Gastrocnemius medialis (tissue), 4 donors: ENCODE measurements at regions not wholly inside any gene's neighbourhood (a gene's known extent, or its start where the extent isn't known, plus 50 kb on each side); places are given as distances from the start of the nearest gene placed in this dataset.

Experiments used
- CTCF ChIP-seq, 5 experiments: fragments of 450-650 bp in 3 of 5; fragments of 200-600 bp in 2 of 5; sonication (generic) in 2 of 5; IDR thresholded peaks in 4 of 5; conservative IDR thresholded peaks in 1 of 5; 1 replicate in 4 of 5; 2 replicates in 1 of 5; pipeline ENCODE4 v1.5.1; 2016 to 2019; ENCODE audit warnings: antibody characterized with exemption in 5 of 5, mild to moderate bottlenecking in 3 of 5, moderate library complexity in 3 of 5
- POLR2A ChIP-seq, 2 donors: fragments of 450-650 bp; IDR thresholded peaks; one replicate each; pipeline ENCODE4 v1.6.1; 2017; ENCODE audit warnings: antibody characterized with exemption in 2 of 2, mild to moderate bottlenecking in 2 of 2, moderate library complexity in 2 of 2

GRCh38 chr13:56459286-56459685 lies 681.4 kb upstream of the PRR20A start:
- TF ChIP-seq CTCF (IDR thresholded peaks at IDR 0.05 in 4 of 5, conservative IDR thresholded peaks at IDR 0.05 in 1 of 5) (no peak), POLR2A (IDR thresholded peaks at IDR 0.05) (no peak)
